H1 (cell line): ENCODE measurements at regions not wholly inside any gene's neighbourhood (a gene's known extent, or its start where the extent isn't known, plus 50 kb on each side); places are given as distances from the start of the nearest gene placed in this dataset.

ENCODE experiments used
- CEBPB ChIP-seq: IDR thresholded peaks from 2 replicates; pipeline ENCODE4 v1.6.1; 2012; ENCODE audit warnings: low read depth, low read length
- EP300 ChIP-seq, 2 experiments: IDR thresholded peaks; 1 replicate in 1 of 2; 2 replicates in 1 of 2; pipeline ENCODE4 v1.6.1; 2011 to 2012; ENCODE audit warnings: low read depth in 2 of 2, low read length in 2 of 2, mild to moderate bottlenecking in 2 of 2, borderline replicate concordance in 1 of 2, inconsistent platforms in 1 of 2, moderate library complexity in 1 of 2
- POLR2A ChIP-seq, 2 experiments: IDR thresholded peaks; 1 replicate in 1 of 2; 2 replicates in 1 of 2; pipeline ENCODE4 v1.6.1; 2011; ENCODE audit warnings: low read depth in 2 of 2, low read length in 2 of 2, mild to moderate bottlenecking in 2 of 2; ENCODE audit errors: control extremely low read depth in 1 of 2
- POLR2AphosphoS5 ChIP-seq: IDR thresholded peaks from 2 replicates; pipeline ENCODE4 v1.6.1; 2011; ENCODE audit warnings: low read depth, low read length
- RXRA ChIP-seq: IDR thresholded peaks from 2 replicates; pipeline ENCODE4 v1.6.1; 2011; ENCODE audit warnings: low read depth, mild to moderate bottlenecking, low read length, moderate library complexity; ENCODE audit not compliant: insufficient read depth

- TF ChIP-seq POLR2AphosphoS5 (no peak), POLR2A (IDR thresholded peaks at IDR 0.05; ENCODE audit: control extremely low read depth in 1 of 2, low read depth in 2 of 2, low read length in 2 of 2) (no peak), EP300 (IDR thresholded peaks at IDR 0.05; ENCODE audit: borderline replicate concordance in 1 of 2, low read depth in 2 of 2, low read length in 2 of 2) (no peak), CEBPB (no peak), RXRA (no peak)
Measured at GRCh38 chrX:131801911-131802310, 221.2 kb upstream of the STK26 start.
